Smooth muscle cell (in vitro differentiated cells): ENCODE measurements at regions not wholly inside any gene's neighbourhood (a gene's known extent, or its start where the extent isn't known, plus 50 kb on each side); places are given as distances from the start of the nearest gene placed in this dataset.

Experiments
- DNase-seq: peaks from one replicate; lab custom pipeline; 2025; ENCODE audit not compliant: unreplicated experiment; lab: John Stamatoyannopoulos, UW
- H2AFZ ChIP-seq: fragments of 200-600 bp; sonication (generic); 2 replicates; pipeline ENCODE4 v1.6.0; 2016; ENCODE audit warnings: antibody characterized with exemption, low read depth, mild to moderate bottlenecking
- H3F3A ChIP-seq: fragments of 200-600 bp; sonication (generic); 2 replicates; pipeline ENCODE4 v1.6.0; 2017; ENCODE audit warnings: antibody characterized with exemption, low read depth
- H3K27ac ChIP-seq: fragments of 200-600 bp; sonication (generic); 2 replicates; pipeline ENCODE4 v1.5.1; 2016; ENCODE audit warnings: low read depth, mild to moderate bottlenecking
- H3K27me3 ChIP-seq: fragments of 200-600 bp; sonication (generic); 2 replicates; pipeline ENCODE4 v1.6.1; 2016; ENCODE audit warnings: low read depth, mild to moderate bottlenecking
- H3K36me3 ChIP-seq: fragments of 200-600 bp; sonication (generic); 2 replicates; pipeline ENCODE4 v1.5.1; 2016; ENCODE audit warnings: low read depth
- H3K4me1 ChIP-seq: fragments of 200-600 bp; sonication (generic); 2 replicates; pipeline ENCODE4 v1.5.1; 2016; ENCODE audit warnings: low read depth
- H3K4me2 ChIP-seq: fragments of 200-600 bp; sonication (generic); 2 replicates; pipeline ENCODE4 v1.6.0; 2016; ENCODE audit warnings: mild to moderate bottlenecking
- H3K4me3 ChIP-seq: fragments of 200-600 bp; sonication (generic); 2 replicates; pipeline ENCODE4 v1.5.1; 2016; ENCODE audit warnings: mild to moderate bottlenecking
- H3K79me2 ChIP-seq: fragments of 200-600 bp; sonication (generic); 2 replicates; pipeline ENCODE4 v1.6.0; 2016; ENCODE audit warnings: low read depth, mild to moderate bottlenecking
- H3K9ac ChIP-seq: fragments of 200-600 bp; sonication (generic); 2 replicates; pipeline ENCODE4 v1.6.0; 2016; ENCODE audit warnings: low read depth
- H3K9me3 ChIP-seq: fragments of 200-600 bp; sonication (generic); replicated peaks from 2 replicates; pipeline ENCODE4 v1.5.1; 2016; ENCODE audit warnings: low read depth
- H4K20me1 ChIP-seq: fragments of 200-600 bp; sonication (generic); 2 replicates; pipeline ENCODE4 v1.6.0; 2016; ENCODE audit warnings: low read depth
- CTCF ChIP-seq: fragments of 200-600 bp; sonication (generic); IDR thresholded peaks from 2 replicates; pipeline ENCODE4 v1.5.1; 2017; ENCODE audit warnings: borderline replicate concordance, mild to moderate bottlenecking, antibody characterized with exemption; ENCODE audit not compliant: insufficient read depth, poor library complexity, severe bottlenecking
- WGBS: methylation state at CpG from one replicate; pipeline ENCODE4 v1.1.7; 2016; ENCODE audit warnings: low lambda C conversion rate; 5-methylcytosine and 5-hydroxymethylcytosine counted together

GRCh38 chr2:133975135-133975534, 278.7 kb upstream of the MGAT5 start:
- no peak overlapping the region for H3K9ac ChIP-seq
- DNase-seq, result no peak
- H4K20me1 ChIP-seq, result no peaks in the 10 kb centered on the region
- H3K36me3 ChIP-seq, result no peaks in the 10 kb centered on the region
- no peak overlapping the region for H3K27ac ChIP-seq
- H2AFZ ChIP-seq, result no peak overlapping the region
- no peak overlapping the region for H3K4me2 ChIP-seq
- H3K27me3 ChIP-seq, result peaks cover 13% of the 10 kb centered on the region
- H3K79me2 ChIP-seq, result no peaks in the 10 kb centered on the region
- H3K9me3 ChIP-seq, result no peaks in the 10 kb centered on the region
- no peak overlapping the region for H3K4me3 ChIP-seq
- 0% methylated on average over 1 of the region's 1 CpG for WGBS
- no peaks in the 10 kb centered on the region for H3F3A ChIP-seq
- TF ChIP-seq CTCF, result no peak
- H3K4me1 ChIP-seq, result no peaks in the 10 kb centered on the region

- no peak overlapping the region for H3K9ac ChIP-seq
- H3F3A ChIP-seq, result no peaks in the 10 kb centered on the region
- H3K27ac ChIP-seq, result no peak overlapping the region
- DNase-seq, result no peak
- no peaks in the 10 kb centered on the region for H3K9me3 ChIP-seq
- H3K4me1 ChIP-seq, result no peaks in the 10 kb centered on the region
- H3K27me3 ChIP-seq, result peaks cover 13% of the 10 kb centered on the region
- WGBS, result 26% methylated on average over 2 of the region's 2 CpGs
- H3K36me3 ChIP-seq, result no peaks in the 10 kb centered on the region
- H2AFZ ChIP-seq, result no peak overlapping the region
- H4K20me1 ChIP-seq, result no peaks in the 10 kb centered on the region
- TF ChIP-seq CTCF, result no peak
- H3K79me2 ChIP-seq, result no peaks in the 10 kb centered on the region
- H3K4me2 ChIP-seq, result no peak overlapping the region
- H3K4me3 ChIP-seq, result no peak overlapping the region
Observed at GRCh38 chr2:133975676-133976428, 278.0 kb upstream of the MGAT5 start.

- H3F3A ChIP-seq, result no peaks in the 10 kb centered on the region
- no peak overlapping the region for H3K4me3 ChIP-seq
- H3K36me3 ChIP-seq, result no peaks in the 10 kb centered on the region
- no peaks in the 10 kb centered on the region for H3K9me3 ChIP-seq
- H3K79me2 ChIP-seq, result no peaks in the 10 kb centered on the region
- no peak overlapping the region for H2AFZ ChIP-seq
- peaks cover 13% of the 10 kb centered on the region for H3K27me3 ChIP-seq
- H4K20me1 ChIP-seq, result no peaks in the 10 kb centered on the region
- no peak overlapping the region for H3K27ac ChIP-seq
- DNase-seq, result no peak
- H3K9ac ChIP-seq, result no peak overlapping the region
- no peak for TF ChIP-seq CTCF
- H3K4me2 ChIP-seq, result no peak overlapping the region
- H3K4me1 ChIP-seq, result no peaks in the 10 kb centered on the region
Observed at GRCh38 chr2:133976659-133977058, 277.2 kb upstream of the MGAT5 start.

GRCh38 chr2:133977405-133977804, 276.5 kb upstream of the MGAT5 start:
- H3K27me3 ChIP-seq, result peaks cover 11% of the 10 kb centered on the region
- H3K4me1 ChIP-seq, result no peaks in the 10 kb centered on the region
- no peaks in the 10 kb centered on the region for H3K79me2 ChIP-seq
- no peak overlapping the region for H3K27ac ChIP-seq
- DNase-seq, result no peak
- H2AFZ ChIP-seq, result no peak overlapping the region
- no peak overlapping the region for H3K9ac ChIP-seq
- TF ChIP-seq CTCF, result no peak
- no peak overlapping the region for H3K4me3 ChIP-seq
- no peaks in the 10 kb centered on the region for H3F3A ChIP-seq
- H3K4me2 ChIP-seq, result no peak overlapping the region
- 79% methylated on average over 4 of the region's 4 CpGs for WGBS
- H4K20me1 ChIP-seq, result no peaks in the 10 kb centered on the region
- H3K9me3 ChIP-seq, result no peaks in the 10 kb centered on the region
- H3K36me3 ChIP-seq, result no peaks in the 10 kb centered on the region
